Esophagus muscularis mucosa (tissue), 4 donors: ENCODE measurements at regions not wholly inside any gene's neighbourhood (a gene's known extent, or its start where the extent isn't known, plus 50 kb on each side); places are given as distances from the start of the nearest gene placed in this dataset.

ENCODE experiments used
- DNase-seq: peaks from one replicate; pipeline ENCODE4 v3.0.0-alpha.2; 2017; ENCODE audit errors: extremely low spot score
- H3K27ac ChIP-seq, 4 donors: fragments of 200-600 bp; sonication (generic); replicated peaks in 1 of 4; 1 replicate in 3 of 4; 2 replicates in 1 of 4; pipeline ENCODE4 v1.5.1; 2016 to 2019; ENCODE audit warnings: mild to moderate bottlenecking in 1 of 4
- H3K27me3 ChIP-seq, 4 donors: fragments of 200-600 bp; sonication (generic); one replicate each; pipeline versions ENCODE4 v1.5.1 to v1.6.0; 2016 to 2019
- H3K36me3 ChIP-seq, 4 donors: fragments of 200-600 bp; sonication (generic); one replicate each; pipeline ENCODE4 v1.5.1; 2016 to 2019
- H3K4me1 ChIP-seq, 4 donors: fragments of 200-600 bp; sonication (generic); one replicate each; pipeline ENCODE4 v1.5.1; 2016 to 2019
- H3K4me3 ChIP-seq, 4 donors: fragments of 200-600 bp; sonication (generic); 1 replicate in 2 of 4; 2 replicates in 2 of 4; pipeline ENCODE4 v1.5.1; 2016 to 2019; ENCODE audit warnings: mild to moderate bottlenecking in 4 of 4, moderate library complexity in 1 of 4
- H3K9me3 ChIP-seq, 4 donors: fragments of 200-600 bp; sonication (generic); 1 replicate in 3 of 4; 2 replicates in 1 of 4; pipeline ENCODE4 v1.5.1; 2016 to 2019
- CTCF ChIP-seq, 3 experiments: fragments of 200-600 bp in 2 of 3; fragments of 450-650 bp in 1 of 3; sonication (generic) in 2 of 3; IDR thresholded peaks; one replicate each; pipeline ENCODE4 v1.5.1; 2017 to 2019; ENCODE audit warnings: antibody characterized with exemption in 3 of 3, mild to moderate bottlenecking in 2 of 3, moderate library complexity in 1 of 3
- EP300 ChIP-seq: sonication (generic); formaldehyde crosslinking; IDR thresholded peaks from one replicate; pipeline ENCODE4 v1.6.1; 2017; ENCODE audit warnings: antibody characterized with exemption
- POLR2A ChIP-seq: fragments of 450-650 bp; IDR thresholded peaks from one replicate; pipeline ENCODE4 v1.6.1; 2017; ENCODE audit warnings: antibody characterized with exemption, moderate library complexity, mild to moderate bottlenecking, low read depth
- POLR2AphosphoS5 ChIP-seq, 2 donors: sonication (generic); formaldehyde crosslinking; IDR thresholded peaks; one replicate each; pipeline ENCODE4 v1.6.1; 2017; ENCODE audit warnings: antibody characterized with exemption in 2 of 2
- WGBS: methylation state at CpG from one replicate; pipeline ENCODE4 v1.1.5; 2018; 5-methylcytosine and 5-hydroxymethylcytosine counted together
- intact Hi-C: fragments of 100-400 bp; cut with DNase I; formaldehyde crosslinking; loops from one replicate; pipeline ENCODE4 v1.15.1; 2023

- TF ChIP-seq POLR2AphosphoS5 (IDR thresholded peaks at IDR 0.05): no peak
- TF ChIP-seq CTCF (IDR thresholded peaks at IDR 0.05): no peak
- TF ChIP-seq POLR2A: no peak
- no peak for TF ChIP-seq EP300
- 81% methylated on average over 5 of the region's 5 CpGs for WGBS
- Histone ChIP-seq H3K36me3 (no peaks in the 10 kb centered on the region), H3K27ac (no peak overlapping the region), H3K4me3 (no peak overlapping the region), H3K9me3 (no peaks in the 10 kb centered on the region), H3K27me3 (peaks cover 0 to 7% (median 0%) of the 10 kb centered on the region in 4 donors), H3K4me1 (no peaks in the 10 kb centered on the region)
- peak; percentile 90 for DNase-seq
- intact Hi-C loops: no loop called here
Measured at GRCh38 chr13:97753942-97754670, 199.4 kb upstream of the IPO5 start.

GRCh38 chr13:97757807-97758206 lies 195.7 kb upstream of the IPO5 start:
- intact Hi-C loops: no loop called here

GRCh38 chr13:97758317-97758716 lies 195.2 kb upstream of the IPO5 start:
- peak; percentile 42 for DNase-seq
- 55% methylated on average over 3 of the region's 3 CpGs for WGBS
- Histone ChIP-seq H3K36me3 (no peaks in the 10 kb centered on the region), H3K4me1 (no peaks in the 10 kb centered on the region), H3K27me3 (peaks cover 0 to 11% (median 0%) of the 10 kb centered on the region in 4 donors), H3K9me3 (peaks cover 0 to 5% (median 0%) of the 10 kb centered on the region in 4 donors), H3K4me3 (no peak overlapping the region), H3K27ac (no peak overlapping the region)
- intact Hi-C loops: no loop called here
- TF ChIP-seq POLR2AphosphoS5 (IDR thresholded peaks at IDR 0.05) (no peak), EP300 (no peak), POLR2A (no peak), CTCF (IDR thresholded peaks at IDR 0.05) (no peak)

More at GRCh38 chr13:97757807-97758206, 195.7 kb upstream of the IPO5 start:
- H3K27me3 ChIP-seq: peaks cover 0 to 11% (median 0%) of the 10 kb centered on the region in 4 donors
- 63% methylated on average over 4 of the region's 4 CpGs for WGBS
- peak; percentile 57 for DNase-seq
- no peaks in the 10 kb centered on the region for H3K36me3 ChIP-seq
- H3K9me3 ChIP-seq: peaks cover 0 to 5% (median 0%) of the 10 kb centered on the region in 4 donors
- H3K4me1 ChIP-seq: no peaks in the 10 kb centered on the region
- H3K27ac ChIP-seq: no peak overlapping the region
- no peak for TF ChIP-seq EP300
- no peak for TF ChIP-seq CTCF (IDR thresholded peaks at IDR 0.05)
- TF ChIP-seq POLR2A: no peak
- no peak for TF ChIP-seq POLR2AphosphoS5 (IDR thresholded peaks at IDR 0.05)
- no peak overlapping the region for H3K4me3 ChIP-seq

DNA sequence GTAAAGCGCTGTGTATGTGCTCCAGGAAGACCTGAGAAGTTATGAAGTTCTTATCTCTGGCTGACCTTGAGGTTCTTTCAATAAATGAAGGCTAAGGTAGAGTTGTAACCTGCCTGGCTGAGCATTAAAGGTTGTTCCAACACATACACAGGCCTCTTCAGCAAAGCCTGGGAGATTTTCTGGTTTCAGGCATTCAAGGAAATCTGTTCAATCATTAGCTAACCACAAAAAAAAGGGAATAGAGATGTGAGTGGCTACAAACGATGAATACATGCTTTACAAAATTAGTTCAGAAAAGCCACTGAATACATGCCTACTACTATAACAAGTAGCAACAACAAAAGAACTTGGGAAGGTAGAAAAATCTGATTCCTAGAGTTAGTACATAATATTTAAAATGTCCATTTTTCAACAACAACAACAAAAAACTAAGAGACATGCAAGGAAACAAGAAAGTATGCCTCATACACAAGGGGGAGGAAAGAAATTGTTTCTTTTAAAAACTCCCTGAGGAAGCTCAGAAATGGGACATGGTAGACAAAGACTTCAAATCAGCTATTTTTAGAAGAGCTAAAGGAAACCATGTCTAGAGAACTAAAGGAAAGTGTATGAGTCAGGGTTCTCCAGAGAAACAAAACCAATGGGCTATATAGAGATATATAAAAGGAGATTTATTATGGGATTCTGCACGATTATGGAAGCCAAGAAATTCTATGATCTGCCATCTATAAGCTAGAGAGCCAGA lies 191.5 kb upstream of the IPO5 start:
- Histone ChIP-seq H3K27me3 (peaks cover 0 to 3% (median 0%) of the 10 kb centered on the region in 4 donors), H3K27ac (no peak overlapping the region), H3K36me3 (no peaks in the 10 kb centered on the region), H3K4me3 (no peak overlapping the region), H3K4me1 (no peaks in the 10 kb centered on the region), H3K9me3 (peaks cover 0 to 5% (median 0%) of the 10 kb centered on the region in 4 donors)
- WGBS: 65% methylated on average over 3 of the region's 3 CpGs
- TF ChIP-seq CTCF (IDR thresholded peaks at IDR 0.05) (no peak), POLR2A (no peak), POLR2AphosphoS5 (IDR thresholded peaks at IDR 0.05) (no peak), EP300 (no peak)
- no peak for DNase-seq
- intact Hi-C loops: no loop called here
